Suprapubic skin (tissue), 3 donors: ENCODE measurements at regions not wholly inside any gene's neighbourhood (a gene's known extent, or its start where the extent isn't known, plus 50 kb on each side); places are given as distances from the start of the nearest gene placed in this dataset.

Experiments
- EP300 ChIP-seq: sonication (generic); formaldehyde crosslinking; IDR thresholded peaks from one replicate; pipeline ENCODE4 v1.6.1; 2017; ENCODE audit warnings: antibody characterized with exemption
- TF ChIP-seq, protein P1 (sequence below), 2 donors: fragments of 200-600 bp in 1 of 2; fragments of 450-650 bp in 1 of 2; sonication (generic) in 1 of 2; IDR thresholded peaks; one replicate each; pipeline ENCODE4 v1.5.1; 2016 to 2019; ENCODE audit warnings: antibody characterized with exemption in 2 of 2, mild to moderate bottlenecking in 1 of 2, moderate library complexity in 1 of 2

GRCh38 chr1:242854466-242854865 is 330.0 kb upstream of the PLD5 start:
- TF ChIP-seq EP300 = no peak
- TF ChIP-seq, protein P1, sequence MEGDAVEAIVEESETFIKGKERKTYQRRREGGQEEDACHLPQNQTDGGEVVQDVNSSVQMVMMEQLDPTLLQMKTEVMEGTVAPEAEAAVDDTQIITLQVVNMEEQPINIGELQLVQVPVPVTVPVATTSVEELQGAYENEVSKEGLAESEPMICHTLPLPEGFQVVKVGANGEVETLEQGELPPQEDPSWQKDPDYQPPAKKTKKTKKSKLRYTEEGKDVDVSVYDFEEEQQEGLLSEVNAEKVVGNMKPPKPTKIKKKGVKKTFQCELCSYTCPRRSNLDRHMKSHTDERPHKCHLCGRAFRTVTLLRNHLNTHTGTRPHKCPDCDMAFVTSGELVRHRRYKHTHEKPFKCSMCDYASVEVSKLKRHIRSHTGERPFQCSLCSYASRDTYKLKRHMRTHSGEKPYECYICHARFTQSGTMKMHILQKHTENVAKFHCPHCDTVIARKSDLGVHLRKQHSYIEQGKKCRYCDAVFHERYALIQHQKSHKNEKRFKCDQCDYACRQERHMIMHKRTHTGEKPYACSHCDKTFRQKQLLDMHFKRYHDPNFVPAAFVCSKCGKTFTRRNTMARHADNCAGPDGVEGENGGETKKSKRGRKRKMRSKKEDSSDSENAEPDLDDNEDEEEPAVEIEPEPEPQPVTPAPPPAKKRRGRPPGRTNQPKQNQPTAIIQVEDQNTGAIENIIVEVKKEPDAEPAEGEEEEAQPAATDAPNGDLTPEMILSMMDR (IDR thresholded peaks at IDR 0.05) = no peak
